Right lobe of liver (tissue), 4 donors: ENCODE measurements at regions not wholly inside any gene's neighbourhood (a gene's known extent, or its start where the extent isn't known, plus 50 kb on each side); places are given as distances from the start of the nearest gene placed in this dataset.

Experiments used
- POLR2A ChIP-seq: fragments of 450-650 bp; IDR thresholded peaks from one replicate; pipeline ENCODE4 v1.6.1; 2017; ENCODE audit warnings: antibody characterized with exemption, mild to moderate bottlenecking
- TF ChIP-seq, protein P1 (sequence below), 4 donors: fragments of 200-600 bp in 3 of 4; fragments of 450-650 bp in 1 of 4; IDR thresholded peaks; one replicate each; pipeline versions ENCODE4 v1.5.1 to v1.8.0; 2016 to 2022; ENCODE audit warnings: antibody characterized with exemption in 4 of 4, mild to moderate bottlenecking in 2 of 4
- donor health status: DM: no; HTN: no; CAD: no.
- donor health status: DM: no; HTN: no; CAD: no.
- donor health status: DM: no; HTN: yes; CAD: no.

DNA sequence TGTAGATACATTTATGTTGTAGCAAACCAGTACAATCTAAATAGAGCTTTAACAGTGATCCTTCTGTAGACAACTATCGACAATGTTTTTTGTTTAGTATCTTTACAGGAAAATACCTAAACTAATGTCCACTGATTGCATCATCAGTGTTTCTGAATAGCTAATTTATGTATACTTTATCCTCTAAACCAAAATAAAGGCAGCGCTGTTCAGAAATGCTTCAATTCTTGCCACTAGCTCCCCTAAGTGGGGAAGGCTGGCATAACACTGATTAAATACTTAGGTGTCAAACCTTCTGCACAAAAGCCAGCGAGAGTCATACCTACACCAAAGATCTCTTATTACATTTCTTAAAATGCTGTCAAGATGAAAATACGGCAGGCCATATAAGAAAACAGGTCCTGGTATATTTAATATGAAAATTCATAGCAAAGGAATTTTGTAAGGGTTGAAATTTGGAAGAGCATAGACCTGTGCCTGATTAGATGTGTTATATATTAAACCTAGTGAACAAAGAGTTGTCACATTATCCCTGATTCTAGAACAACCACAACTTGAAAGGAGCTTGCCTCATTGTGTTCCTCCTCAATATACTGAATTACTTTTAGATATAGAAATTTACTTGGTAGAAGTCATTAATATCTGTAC is 1693.4 kb upstream of the SLC39A10 start:
- no peak for TF ChIP-seq POLR2A
- TF ChIP-seq, protein P1, sequence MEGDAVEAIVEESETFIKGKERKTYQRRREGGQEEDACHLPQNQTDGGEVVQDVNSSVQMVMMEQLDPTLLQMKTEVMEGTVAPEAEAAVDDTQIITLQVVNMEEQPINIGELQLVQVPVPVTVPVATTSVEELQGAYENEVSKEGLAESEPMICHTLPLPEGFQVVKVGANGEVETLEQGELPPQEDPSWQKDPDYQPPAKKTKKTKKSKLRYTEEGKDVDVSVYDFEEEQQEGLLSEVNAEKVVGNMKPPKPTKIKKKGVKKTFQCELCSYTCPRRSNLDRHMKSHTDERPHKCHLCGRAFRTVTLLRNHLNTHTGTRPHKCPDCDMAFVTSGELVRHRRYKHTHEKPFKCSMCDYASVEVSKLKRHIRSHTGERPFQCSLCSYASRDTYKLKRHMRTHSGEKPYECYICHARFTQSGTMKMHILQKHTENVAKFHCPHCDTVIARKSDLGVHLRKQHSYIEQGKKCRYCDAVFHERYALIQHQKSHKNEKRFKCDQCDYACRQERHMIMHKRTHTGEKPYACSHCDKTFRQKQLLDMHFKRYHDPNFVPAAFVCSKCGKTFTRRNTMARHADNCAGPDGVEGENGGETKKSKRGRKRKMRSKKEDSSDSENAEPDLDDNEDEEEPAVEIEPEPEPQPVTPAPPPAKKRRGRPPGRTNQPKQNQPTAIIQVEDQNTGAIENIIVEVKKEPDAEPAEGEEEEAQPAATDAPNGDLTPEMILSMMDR (IDR thresholded peaks at IDR 0.05): peak in 1 of 4 donors; percentile 24
